ENCODE measurements at regions not wholly inside any gene's neighbourhood (a gene's known extent, or its start where the extent isn't known, plus 50 kb on each side); places are given as distances from the start of the nearest gene placed in this dataset.
"Not testable (repeated sequence)": the region's sequence is repeated elsewhere in the genome, so short reads cannot be mapped to it uniquely, and the experiment has no call there.

DNA sequence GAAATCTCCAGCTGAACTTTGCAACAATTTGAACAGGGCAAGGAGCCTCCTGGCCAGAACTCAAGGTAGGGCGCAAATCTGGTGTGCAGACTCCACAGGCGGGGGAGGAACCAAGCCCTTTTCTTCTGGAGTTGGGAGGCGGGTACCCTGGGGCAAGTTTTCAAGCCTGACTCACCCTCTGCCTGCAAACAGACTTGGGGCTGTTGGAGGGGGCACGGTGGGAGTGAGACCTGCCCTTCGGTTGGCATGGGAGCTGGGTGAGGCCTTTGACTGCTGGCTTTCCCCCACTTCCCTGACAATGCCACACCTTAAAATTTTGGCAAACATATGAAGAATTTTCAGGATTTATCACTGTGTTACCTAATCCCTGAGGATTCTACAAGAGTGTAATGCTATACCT lies 709.8 kb upstream of the DIAPH2 start:
- Mint-ChIP-seq H3K4me3 (no peak overlapping the region), H3K27ac (no peak overlapping the region), H3K9me3 (no peaks in the 10 kb centered on the region), H3K27me3 (no peaks in the 10 kb centered on the region), H3K36me3 (no peaks in the 10 kb centered on the region), H3K4me1 (no peaks in the 10 kb centered on the region)
- ATAC-seq (ENCODE audit: low read depth) (no peak), DNase-seq (no peak)
- POLR2A ChIA-PET, result no interaction called here

DNA sequence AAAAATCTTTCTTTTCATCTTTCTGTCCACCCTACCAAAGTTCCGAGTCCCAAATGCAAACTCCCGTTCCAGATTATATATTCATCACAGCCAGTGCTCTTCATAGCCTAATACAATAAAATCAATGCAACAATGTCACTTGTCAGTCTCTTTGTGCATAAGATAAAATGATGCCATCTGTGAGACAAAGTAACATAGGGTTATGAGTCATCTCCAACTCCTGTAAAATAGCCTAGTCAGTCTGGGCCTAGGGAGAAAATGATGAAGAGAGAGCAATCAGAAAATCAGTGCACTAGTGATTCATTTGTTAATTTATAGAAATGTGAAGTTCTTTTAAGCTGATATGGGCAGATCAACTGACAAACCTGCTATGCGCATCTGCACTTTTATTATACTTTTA lies 689.1 kb upstream of the DIAPH2 start:
- Mint-ChIP-seq H3K9me3 (no peaks in the 10 kb centered on the region), H3K27me3 (no peaks in the 10 kb centered on the region), H3K36me3 (no peaks in the 10 kb centered on the region), H3K4me3 (no peak overlapping the region), H3K27ac (no peak overlapping the region), H3K4me1 (no peaks in the 10 kb centered on the region)
- DNase-seq (no peak), ATAC-seq (ENCODE audit: low read depth) (no peak)
- POLR2A ChIA-PET, result no interaction called here

DNA sequence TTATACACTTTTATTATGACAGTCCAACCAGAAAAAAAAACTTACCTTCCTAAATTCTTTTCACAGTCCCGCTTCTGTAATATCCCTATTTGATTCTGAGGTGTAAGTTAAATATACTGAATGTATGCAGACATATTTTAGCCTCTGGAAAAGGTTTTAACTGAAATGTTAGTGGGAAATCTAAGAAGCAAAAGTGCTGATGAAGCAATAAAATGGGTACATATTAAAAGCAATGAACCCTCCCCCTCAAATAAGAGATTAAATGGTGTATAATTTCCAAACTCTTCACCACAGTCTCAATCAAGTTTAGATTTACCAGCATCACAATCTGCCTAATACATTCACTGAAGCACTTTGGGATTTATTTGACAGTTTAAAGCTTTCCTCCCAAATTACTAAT lies 688.3 kb upstream of the DIAPH2 start:
- H3K27ac Mint-ChIP-seq, result no peak overlapping the region
- ATAC-seq (ENCODE audit: low read depth) (no peak), DNase-seq (no peak)
- H3K9me3 Mint-ChIP-seq, result no peaks in the 10 kb centered on the region
- H3K27me3 Mint-ChIP-seq, result no peaks in the 10 kb centered on the region
- no peaks in the 10 kb centered on the region for H3K36me3 Mint-ChIP-seq
- H3K4me1 Mint-ChIP-seq, result no peaks in the 10 kb centered on the region
- POLR2A ChIA-PET, result no interaction called here
- no peak overlapping the region for H3K4me3 Mint-ChIP-seq

DNA sequence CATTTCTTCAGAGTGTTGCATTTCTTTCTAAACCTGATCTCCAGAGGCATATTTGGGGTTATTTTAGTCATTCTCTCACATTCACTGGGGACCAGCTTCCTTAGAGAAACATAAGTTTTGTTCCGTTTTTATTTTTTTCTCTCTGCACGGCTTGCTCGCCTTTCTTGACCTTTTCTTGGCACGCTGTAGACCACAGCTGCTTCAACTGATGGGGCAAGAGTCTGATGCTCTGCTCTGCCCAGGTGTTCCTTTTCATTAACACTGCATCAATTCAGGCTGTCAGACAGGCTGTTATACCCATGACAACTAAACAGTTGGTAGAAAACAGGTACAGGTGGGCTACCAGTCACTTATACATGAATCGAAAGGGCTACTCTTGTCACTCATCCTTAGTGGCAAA lies 682.2 kb upstream of the DIAPH2 start:
- ATAC-seq (ENCODE audit: low read depth), result no peak
- Mint-ChIP-seq H3K9me3 (no peaks in the 10 kb centered on the region), H3K4me3 (no peak overlapping the region), H3K27ac (no peak overlapping the region), H3K4me1 (no peaks in the 10 kb centered on the region), H3K36me3 (no peaks in the 10 kb centered on the region), H3K27me3 (no peaks in the 10 kb centered on the region)
- POLR2A ChIA-PET, result no interaction called here
- no peak for DNase-seq

DNA sequence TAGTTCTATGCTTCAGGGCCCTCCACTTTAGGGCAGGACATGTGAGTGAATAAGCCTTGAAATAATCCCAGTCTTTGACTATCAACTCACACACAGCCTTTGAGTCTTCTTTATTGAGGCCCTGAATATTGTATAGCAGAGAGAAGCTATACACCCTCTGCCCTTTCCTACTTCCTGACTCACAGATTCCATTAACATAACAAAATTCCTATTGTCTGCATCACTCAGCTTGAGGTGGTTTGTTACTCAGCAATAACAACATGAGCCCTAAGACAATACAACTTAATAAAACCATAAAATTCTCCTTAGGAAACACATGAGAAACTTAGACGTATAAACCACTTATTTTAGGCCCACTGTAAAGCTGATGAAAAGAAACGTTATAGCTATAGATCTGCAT lies 680.3 kb upstream of the DIAPH2 start:
- Mint-ChIP-seq H3K9me3 (no peaks in the 10 kb centered on the region), H3K27ac (no peak overlapping the region), H3K27me3 (no peaks in the 10 kb centered on the region), H3K4me3 (no peak overlapping the region), H3K36me3 (no peaks in the 10 kb centered on the region), H3K4me1 (no peaks in the 10 kb centered on the region)
- no peak for DNase-seq
- ATAC-seq (ENCODE audit: low read depth), result no peak
- POLR2A ChIA-PET, result no interaction called here

DNA sequence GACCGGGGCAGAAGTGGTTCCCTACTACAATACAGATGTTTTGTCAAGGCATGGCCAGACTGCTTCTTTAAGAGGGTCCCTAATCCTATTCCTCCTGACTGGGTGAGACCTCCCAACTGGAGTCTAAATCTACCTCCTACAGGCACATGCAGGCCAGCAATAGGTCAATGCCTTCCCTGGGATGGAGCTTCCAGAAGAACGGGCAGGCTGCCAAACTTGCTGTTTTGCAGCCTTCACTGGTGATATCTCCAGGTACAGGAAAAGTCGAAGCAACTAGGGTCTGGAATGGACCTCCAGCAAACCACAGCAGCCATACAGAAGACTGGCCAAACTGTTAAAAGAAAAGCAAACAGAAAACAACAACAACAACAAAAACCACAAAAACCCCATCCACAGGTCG lies 678.4 kb upstream of the DIAPH2 start:
- no peak overlapping the region for H3K27ac Mint-ChIP-seq
- H3K27me3 Mint-ChIP-seq, result no peaks in the 10 kb centered on the region
- no peak for DNase-seq
- H3K4me1 Mint-ChIP-seq, result no peaks in the 10 kb centered on the region
- ATAC-seq (ENCODE audit: low read depth), result no peak
- no peaks in the 10 kb centered on the region for H3K9me3 Mint-ChIP-seq
- H3K36me3 Mint-ChIP-seq, result no peaks in the 10 kb centered on the region
- POLR2A ChIA-PET, result no interaction called here
- H3K4me3 Mint-ChIP-seq, result no peak overlapping the region

DNA sequence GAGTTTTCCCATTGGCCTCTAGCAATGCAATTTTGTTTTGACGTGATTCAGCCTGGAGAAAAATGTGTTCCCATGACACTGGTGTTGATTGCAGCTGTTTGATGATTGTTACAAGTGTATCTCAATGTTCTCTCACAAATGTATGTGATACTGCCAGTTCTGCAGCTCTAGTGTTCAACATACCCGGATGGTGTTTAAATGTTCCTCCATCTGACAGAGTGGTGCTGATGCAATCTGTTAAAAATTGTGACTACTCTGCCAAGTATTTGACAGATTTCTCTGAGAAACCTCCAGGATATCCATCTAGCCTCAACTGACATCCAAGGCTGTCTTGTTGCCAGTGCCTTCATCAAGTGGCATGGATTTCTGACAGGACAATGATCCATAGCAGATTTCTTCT lies 657.2 kb upstream of the DIAPH2 start:
- H3K27ac Mint-ChIP-seq, result no peak overlapping the region
- H3K9me3 Mint-ChIP-seq, result no peaks in the 10 kb centered on the region
- POLR2A ChIA-PET, result no interaction called here
- no peaks in the 10 kb centered on the region for H3K36me3 Mint-ChIP-seq
- no peak overlapping the region for H3K4me3 Mint-ChIP-seq
- ATAC-seq (ENCODE audit: low read depth), result no peak
- H3K4me1 Mint-ChIP-seq, result no peaks in the 10 kb centered on the region
- DNase-seq, result no peak
- no peaks in the 10 kb centered on the region for H3K27me3 Mint-ChIP-seq

DNA sequence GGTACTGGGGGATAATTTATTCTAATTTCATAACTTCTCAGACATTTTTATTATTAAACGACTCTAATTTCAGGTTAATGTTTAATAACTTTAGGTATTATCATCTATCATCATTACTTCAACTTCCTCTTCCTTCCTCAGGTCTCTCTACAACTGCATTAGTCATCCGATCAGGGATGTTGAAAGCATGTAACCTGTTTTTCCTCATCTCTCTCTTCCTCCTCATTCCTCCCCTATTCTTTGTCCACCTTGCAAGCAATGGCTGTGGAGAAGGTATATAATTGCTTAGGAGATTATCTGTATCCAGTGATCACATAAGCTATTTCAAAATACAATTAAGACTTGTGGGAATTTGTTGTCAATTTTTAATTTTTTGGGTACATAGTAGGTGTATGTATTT lies 632.6 kb upstream of the DIAPH2 start:
- no peak for DNase-seq
- ATAC-seq (ENCODE audit: low read depth), result no peak
- Mint-ChIP-seq H3K9me3 (peaks cover 4% of the 10 kb centered on the region), H3K4me3 (no peak overlapping the region), H3K36me3 (no peaks in the 10 kb centered on the region), H3K27me3 (no peaks in the 10 kb centered on the region), H3K4me1 (no peaks in the 10 kb centered on the region), H3K27ac (no peak overlapping the region)
- POLR2A ChIA-PET, result no interaction called here

DNA sequence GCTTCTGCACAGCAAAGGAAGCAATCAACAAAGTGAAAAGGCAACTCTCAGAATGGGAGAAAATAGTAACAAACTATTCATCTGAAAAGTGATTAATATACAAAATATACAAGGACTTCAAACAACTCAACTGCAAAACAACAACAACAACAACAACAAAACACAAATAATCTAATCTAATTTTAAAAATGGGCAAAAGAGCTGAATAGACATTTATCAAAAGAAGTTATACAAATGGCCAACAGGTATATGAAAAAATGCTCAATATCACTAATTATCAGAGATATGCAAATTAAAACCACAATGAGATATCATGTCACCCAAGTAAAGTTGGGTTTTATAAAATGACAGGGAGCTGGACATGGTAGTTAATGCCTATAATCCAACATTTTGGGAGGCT lies 602.8 kb upstream of the DIAPH2 start:
- POLR2A ChIA-PET, result no interaction called here
- H3K27ac Mint-ChIP-seq, result no peak overlapping the region
- H3K4me1 Mint-ChIP-seq, result no peaks in the 10 kb centered on the region
- no peak overlapping the region for H3K4me3 Mint-ChIP-seq
- no peak for ATAC-seq (ENCODE audit: low read depth)
- no peaks in the 10 kb centered on the region for H3K36me3 Mint-ChIP-seq
- DNase-seq, result no peak
- H3K9me3 Mint-ChIP-seq, result peaks cover 1% of the 10 kb centered on the region
- H3K27me3 Mint-ChIP-seq, result no peaks in the 10 kb centered on the region

DNA sequence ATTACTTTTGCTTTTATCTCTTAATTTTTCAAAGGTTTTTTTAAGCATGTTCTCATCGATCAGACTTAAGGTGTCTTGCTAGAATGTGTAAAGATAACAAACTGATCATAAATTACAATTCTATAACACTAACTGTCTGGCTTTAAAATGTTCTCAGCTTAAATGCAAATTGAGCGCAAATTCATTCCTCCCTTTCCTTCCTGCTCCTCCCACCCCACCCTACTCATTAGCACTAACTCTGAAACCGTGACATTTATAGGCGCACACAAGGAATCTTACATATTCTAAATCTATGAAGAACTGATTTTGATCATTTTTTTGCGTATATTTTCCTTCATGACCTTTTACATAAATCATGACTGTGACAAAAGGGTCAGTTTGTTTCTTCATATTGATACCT lies 590.0 kb upstream of the DIAPH2 start:
- Mint-ChIP-seq H3K4me3 (no peak overlapping the region), H3K27me3 (no peaks in the 10 kb centered on the region), H3K4me1 (no peaks in the 10 kb centered on the region), H3K36me3 (no peaks in the 10 kb centered on the region), H3K27ac (no peak overlapping the region), H3K9me3 (no peaks in the 10 kb centered on the region)
- DNase-seq (no peak), ATAC-seq (ENCODE audit: low read depth) (no peak)
- POLR2A ChIA-PET, result no interaction called here

DNA sequence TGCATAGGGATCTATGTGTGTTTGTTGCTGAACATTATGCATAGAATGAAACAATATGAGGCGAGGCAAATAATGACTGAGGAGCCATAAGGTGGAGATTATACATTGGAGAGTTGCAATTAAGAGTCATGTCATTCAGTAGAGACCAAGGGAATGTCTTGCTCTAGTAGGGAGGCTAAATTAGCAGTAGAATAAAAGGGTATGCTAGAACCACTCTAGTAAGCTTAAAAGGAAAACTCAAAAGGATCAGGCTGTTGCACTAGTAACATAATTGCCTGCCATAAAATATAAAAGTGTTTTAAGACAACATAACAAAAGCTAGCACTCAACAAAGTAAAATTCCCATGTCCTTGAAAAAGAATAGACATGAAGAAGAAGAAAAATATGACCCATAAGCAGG lies 586.2 kb upstream of the DIAPH2 start:
- no peak overlapping the region for H3K4me3 Mint-ChIP-seq
- DNase-seq, result no peak
- no peaks in the 10 kb centered on the region for H3K4me1 Mint-ChIP-seq
- no peaks in the 10 kb centered on the region for H3K9me3 Mint-ChIP-seq
- POLR2A ChIA-PET, result no interaction called here
- ATAC-seq (ENCODE audit: low read depth), result no peak
- no peak overlapping the region for H3K27ac Mint-ChIP-seq
- no peaks in the 10 kb centered on the region for H3K36me3 Mint-ChIP-seq
- no peaks in the 10 kb centered on the region for H3K27me3 Mint-ChIP-seq

DNA sequence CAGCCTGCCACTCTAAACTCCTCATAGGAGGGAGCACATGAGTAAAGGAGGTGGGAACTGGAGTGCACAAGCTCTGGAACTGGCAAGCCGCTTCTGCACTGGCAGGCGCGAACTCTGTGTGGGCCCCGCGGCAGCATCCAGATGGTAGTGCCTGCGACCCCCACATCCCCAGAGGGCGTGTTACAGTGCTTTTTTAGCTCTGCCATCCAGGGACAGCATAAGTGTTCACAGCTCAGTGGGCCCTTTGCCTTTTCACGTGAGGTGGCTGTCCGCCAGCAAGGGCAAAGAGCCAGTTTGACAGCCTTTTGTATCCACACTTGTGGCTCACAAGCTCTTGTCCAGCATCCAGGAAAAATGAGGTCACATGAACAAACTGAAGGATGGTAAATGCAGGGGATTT lies 581.6 kb upstream of the DIAPH2 start:
- Mint-ChIP-seq H3K4me3 (no peak overlapping the region), H3K4me1 (no peaks in the 10 kb centered on the region), H3K27ac (no peak overlapping the region), H3K36me3 (no peaks in the 10 kb centered on the region), H3K27me3 (no peaks in the 10 kb centered on the region), H3K9me3 (no peaks in the 10 kb centered on the region)
- no peak for ATAC-seq (ENCODE audit: low read depth)
- POLR2A ChIA-PET, result no interaction called here
- no peak for DNase-seq

DNA sequence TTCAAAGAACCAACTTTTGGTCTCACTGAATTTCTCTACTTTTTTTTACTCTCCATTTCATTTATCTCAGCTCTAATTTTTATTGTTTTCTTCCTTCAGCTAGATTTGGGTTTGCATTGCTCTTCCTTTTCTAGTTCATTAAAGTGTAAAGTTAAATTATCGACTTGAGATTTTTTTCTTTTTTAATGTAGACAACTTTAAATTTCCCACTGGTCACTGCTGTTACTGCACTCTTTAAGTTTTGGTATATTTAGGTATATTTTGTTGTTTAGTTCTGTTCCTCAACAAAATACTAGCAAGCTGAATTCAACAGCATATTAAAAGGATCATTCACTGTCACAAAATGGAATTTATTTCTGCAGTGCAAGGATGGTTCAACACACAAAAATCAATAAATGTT lies 572.0 kb upstream of the DIAPH2 start:
- Mint-ChIP-seq H3K4me3 (no peak overlapping the region), H3K36me3 (no peaks in the 10 kb centered on the region), H3K27me3 (no peaks in the 10 kb centered on the region), H3K27ac (no peak overlapping the region), H3K9me3 (no peaks in the 10 kb centered on the region), H3K4me1 (no peaks in the 10 kb centered on the region)
- DNase-seq (no peak), ATAC-seq (ENCODE audit: low read depth) (no peak)
- POLR2A ChIA-PET, result no interaction called here

DNA sequence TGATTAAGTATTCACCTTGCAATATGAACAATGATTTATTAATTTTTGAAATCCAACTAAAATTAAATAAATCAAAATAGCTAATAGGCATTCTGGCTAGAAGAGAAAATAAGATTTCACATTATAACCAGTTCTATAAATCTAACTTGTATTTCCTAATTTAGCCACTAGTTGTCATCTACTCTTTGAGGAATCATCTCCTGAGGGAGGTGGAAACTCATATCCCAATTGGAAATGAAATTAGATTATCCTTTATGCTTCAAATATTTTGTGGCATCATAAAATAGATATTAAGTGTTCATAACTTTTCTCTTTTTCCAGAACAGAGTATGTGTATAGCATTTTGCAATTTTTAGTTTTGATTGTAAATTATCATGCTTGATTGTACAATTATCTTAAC lies 558.5 kb upstream of the DIAPH2 start:
- Mint-ChIP-seq H3K4me1 (no peaks in the 10 kb centered on the region), H3K36me3 (no peaks in the 10 kb centered on the region), H3K9me3 (no peaks in the 10 kb centered on the region), H3K27ac (no peak overlapping the region), H3K4me3 (no peak overlapping the region), H3K27me3 (no peaks in the 10 kb centered on the region)
- ATAC-seq (ENCODE audit: low read depth) (no peak), DNase-seq (no peak)
- POLR2A ChIA-PET, result no interaction called here

DNA sequence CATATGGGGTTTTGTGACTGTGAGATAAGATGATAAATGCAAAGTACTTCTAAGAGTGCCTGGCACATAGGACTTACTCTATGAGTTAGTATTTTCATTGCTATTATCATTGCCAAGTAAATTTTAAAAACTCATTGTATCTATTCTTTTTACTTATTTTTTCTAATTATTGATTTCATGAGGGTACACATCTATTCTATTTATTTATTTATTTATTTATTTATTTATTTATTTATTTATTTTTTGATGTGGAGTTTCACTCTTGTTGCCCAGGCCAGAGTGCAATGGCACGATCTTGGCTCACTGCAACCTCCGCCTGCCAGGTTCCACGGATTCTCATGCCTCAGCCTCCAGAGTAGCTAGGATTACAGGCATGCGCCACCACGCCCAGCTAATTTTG lies 556.6 kb upstream of the DIAPH2 start:
- ATAC-seq (ENCODE audit: low read depth); H3K27me3 Mint-ChIP-seq; H3K36me3 Mint-ChIP-seq; POLR2A ChIA-PET; H3K9me3 Mint-ChIP-seq; H3K4me3 Mint-ChIP-seq; H3K4me1 Mint-ChIP-seq; H3K27ac Mint-ChIP-seq; DNase-seq: not testable (repeated sequence)
